Thoracic aorta (tissue), 2 donors: ENCODE measurements at regions not wholly inside any gene's neighbourhood (a gene's known extent, or its start where the extent isn't known, plus 50 kb on each side); places are given as distances from the start of the nearest gene placed in this dataset.

Source experiments
- ATAC-seq: fragments of 150-250 bp; one replicate; pipeline ENCODE4 v1.8.0; 2017; ENCODE audit warnings: low read depth; ENCODE audit not compliant: insufficient number of reproducible peaks, low FRiP score
- DNase-seq: peaks from one replicate; pipeline ENCODE4 v3.0.0-alpha.2; 2020; ENCODE audit warnings: low spot score
- H3K27ac ChIP-seq, 2 donors: fragments of 200-600 bp; sonication (generic); 1 replicate in 1 of 2; 2 replicates in 1 of 2; pipeline ENCODE4 v1.5.1; 2016; ENCODE audit warnings: mild to moderate bottlenecking in 2 of 2, moderate library complexity in 2 of 2
- H3K27me3 ChIP-seq: fragments of 200-600 bp; sonication (generic); replicated peaks from 2 replicates; pipeline ENCODE4 v1.6.0; 2016; ENCODE audit warnings: mild to moderate bottlenecking; ENCODE audit not compliant: insufficient read depth
- H3K36me3 ChIP-seq: fragments of 200-600 bp; sonication (generic); one replicate; pipeline ENCODE4 v1.5.1; 2016
- H3K4me1 ChIP-seq, 2 donors: fragments of 200-600 bp; sonication (generic); 1 replicate in 1 of 2; 2 replicates in 1 of 2; pipeline versions ENCODE4 v1.5.1 to v1.6.0; 2016; ENCODE audit warnings: low read depth in 2 of 2, mild to moderate bottlenecking in 1 of 2; ENCODE audit not compliant: control insufficient read depth in 1 of 2
- H3K4me3 ChIP-seq: fragments of 200-600 bp; sonication (generic); 2 replicates; pipeline ENCODE4 v1.5.1; 2016; ENCODE audit warnings: mild to moderate bottlenecking
- H3K9me3 ChIP-seq: fragments of 200-600 bp; sonication (generic); 2 replicates; pipeline ENCODE4 v1.5.1; 2016
- CTCF ChIP-seq: fragments of 200-600 bp; sonication (generic); IDR thresholded peaks from one replicate; pipeline ENCODE4 v1.5.1; 2019; ENCODE audit warnings: antibody characterized with exemption

- no peak overlapping the region for H3K27ac ChIP-seq
- H3K9me3 ChIP-seq: no peaks in the 10 kb centered on the region
- DNase-seq (no peak), ATAC-seq (no peak)
- no peak overlapping the region for H3K4me3 ChIP-seq
- no peak for TF ChIP-seq CTCF
- H3K27me3 ChIP-seq: no peaks in the 10 kb centered on the region
- H3K4me1 ChIP-seq: no peaks in the 10 kb centered on the region
- H3K36me3 ChIP-seq: no peaks in the 10 kb centered on the region
Measured at GRCh38 chr1:30418061-30418938, 305.1 kb downstream of the MATN1 start.

DNA sequence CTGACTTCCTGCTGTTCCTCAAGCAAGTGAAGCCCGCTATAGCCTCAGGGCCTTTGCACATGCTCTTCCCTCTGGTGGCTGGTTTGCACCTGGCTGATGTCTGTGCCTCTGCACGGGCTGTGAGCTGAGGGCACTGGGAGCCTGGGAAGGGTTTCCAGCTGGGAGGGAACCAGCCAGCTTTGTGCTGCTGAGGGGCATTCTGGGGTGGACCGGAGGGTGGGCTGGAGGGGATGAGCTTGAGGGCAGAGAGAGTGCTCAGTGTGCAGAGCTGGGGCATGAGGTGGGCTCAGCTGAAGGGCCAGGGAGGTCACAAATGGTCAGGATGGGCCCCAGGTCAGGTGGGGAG is 305.7 kb downstream of the MATN1 start:
- no peak overlapping the region for H3K27ac ChIP-seq
- no peaks in the 10 kb centered on the region for H3K9me3 ChIP-seq
- ATAC-seq (no peak), DNase-seq (no peak)
- no peaks in the 10 kb centered on the region for H3K27me3 ChIP-seq
- H3K4me3 ChIP-seq: no peak overlapping the region
- no peaks in the 10 kb centered on the region for H3K36me3 ChIP-seq
- TF ChIP-seq CTCF: no peak
- no peaks in the 10 kb centered on the region for H3K4me1 ChIP-seq

DNA sequence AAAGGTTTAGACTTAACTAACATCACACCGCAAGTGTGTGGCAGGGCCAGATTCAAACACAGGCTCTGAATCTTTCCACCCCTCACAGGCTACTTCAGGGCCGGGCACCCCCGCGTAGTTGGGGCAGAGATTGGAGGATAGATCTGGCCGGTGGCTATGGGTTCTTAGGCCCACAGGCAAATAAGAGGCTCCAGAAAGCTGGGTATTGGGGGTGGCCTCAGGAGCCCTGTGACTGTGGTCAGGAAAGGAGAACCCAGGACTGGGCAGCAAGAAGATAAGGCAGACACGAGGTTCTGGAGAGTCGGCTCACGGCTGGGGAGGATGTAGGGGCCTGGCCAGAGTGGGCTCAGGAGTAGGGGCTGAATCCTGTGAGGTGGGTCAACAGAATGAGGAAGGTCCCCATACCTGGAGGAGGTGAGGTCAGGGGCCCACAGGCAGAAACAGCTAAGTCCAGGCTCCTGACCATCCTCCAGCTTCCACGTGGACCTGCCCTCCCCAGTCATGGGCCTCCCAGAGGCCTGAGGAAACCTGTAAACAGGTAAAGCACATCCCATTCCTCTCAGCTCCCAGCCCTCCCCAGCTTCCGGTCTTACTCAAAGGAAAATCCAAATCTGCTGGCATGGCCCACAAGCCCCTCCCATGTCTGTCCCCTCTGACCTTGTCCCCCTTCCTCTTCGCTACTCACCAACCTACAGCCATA is 306.2 kb downstream of the MATN1 start:
- no peaks in the 10 kb centered on the region for H3K9me3 ChIP-seq
- no peak overlapping the region for H3K4me3 ChIP-seq
- H3K27ac ChIP-seq: no peak overlapping the region
- no peak for ATAC-seq
- no peaks in the 10 kb centered on the region for H3K27me3 ChIP-seq
- no peak for DNase-seq
- no peak for TF ChIP-seq CTCF
- H3K4me1 ChIP-seq: no peaks in the 10 kb centered on the region
- H3K36me3 ChIP-seq: no peaks in the 10 kb centered on the region

DNA sequence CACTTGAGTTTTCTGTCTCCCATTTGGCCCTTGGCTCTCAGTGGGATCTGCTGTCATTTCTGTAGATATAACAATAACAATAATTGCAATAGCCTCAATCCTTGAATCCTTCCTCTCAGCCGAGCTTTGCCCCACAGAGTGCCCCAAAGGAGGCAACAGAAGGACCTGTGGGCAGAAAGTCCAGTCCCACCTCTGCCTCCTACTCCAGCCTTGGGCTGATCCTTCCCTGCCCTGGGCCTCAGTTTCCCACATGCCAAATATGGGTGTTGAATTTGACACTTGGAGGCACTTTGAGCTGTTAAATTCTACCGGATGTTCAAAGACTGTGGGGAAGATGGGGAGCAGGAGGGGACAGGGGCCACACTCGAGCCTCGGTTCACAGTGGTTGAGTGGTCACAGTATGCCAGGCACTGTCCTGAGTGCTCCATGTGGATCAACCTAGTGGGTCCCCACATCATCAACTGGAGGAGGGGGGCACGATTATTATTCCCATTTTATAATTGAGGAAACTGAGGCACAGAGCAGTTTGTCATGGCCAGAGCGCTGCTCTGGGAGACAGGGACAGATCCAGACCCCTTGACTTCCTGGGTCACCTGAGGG is 307.1 kb downstream of the MATN1 start:
- no peak overlapping the region for H3K27ac ChIP-seq
- H3K4me1 ChIP-seq: no peaks in the 10 kb centered on the region
- TF ChIP-seq CTCF: no peak
- H3K9me3 ChIP-seq: no peaks in the 10 kb centered on the region
- H3K4me3 ChIP-seq: no peak overlapping the region
- DNase-seq: no peak
- no peaks in the 10 kb centered on the region for H3K27me3 ChIP-seq
- H3K36me3 ChIP-seq: no peaks in the 10 kb centered on the region
- no peak for ATAC-seq
